KMS-11 (cell line): ENCODE measurements at regions not wholly inside any gene's neighbourhood (a gene's known extent, or its start where the extent isn't known, plus 50 kb on each side); places are given as distances from the start of the nearest gene placed in this dataset.

Experiments
- H2AFZ ChIP-seq: fragments of 200-600 bp; sonication (generic); 2 replicates; pipeline ENCODE4 v1.6.1; 2016; ENCODE audit warnings: antibody characterized with exemption, mixed run types, low read depth
- H3K27ac ChIP-seq: fragments of 200-600 bp; sonication (generic); 2 replicates; pipeline ENCODE4 v1.6.1; 2016; ENCODE audit warnings: mild to moderate bottlenecking, mixed run types
- H3K27me3 ChIP-seq: fragments of 200-600 bp; sonication (generic); 2 replicates; pipeline ENCODE4 v1.6.1; 2017; ENCODE audit warnings: mild to moderate bottlenecking, low read depth, mixed run types, moderate library complexity; ENCODE audit not compliant: insufficient read depth
- H3K36me3 ChIP-seq: fragments of 200-600 bp; sonication (generic); 2 replicates; pipeline ENCODE4 v1.6.1; 2017; ENCODE audit warnings: mild to moderate bottlenecking, mixed run types; ENCODE audit not compliant: insufficient read depth
- H3K4me1 ChIP-seq: fragments of 200-600 bp; sonication (generic); 2 replicates; pipeline ENCODE4 v1.6.1; 2016; ENCODE audit warnings: mild to moderate bottlenecking, low read depth, mixed run types; ENCODE audit not compliant: poor library complexity, severe bottlenecking
- H3K4me2 ChIP-seq: fragments of 200-600 bp; sonication (generic); 2 replicates; pipeline ENCODE4 v1.7.0; 2016; ENCODE audit warnings: mild to moderate bottlenecking, mixed run types
- H3K4me3 ChIP-seq: fragments of 200-600 bp; sonication (generic); IDR thresholded peaks from 2 replicates; pipeline ENCODE4 v1.6.1; 2017; ENCODE audit warnings: low read depth, low read length, mixed read lengths; ENCODE audit not compliant: insufficient read depth
- H3K79me2 ChIP-seq: fragments of 200-600 bp; sonication (generic); 2 replicates; pipeline ENCODE4 v1.6.1; 2016; ENCODE audit warnings: low read depth, mixed run types; ENCODE audit not compliant: insufficient read depth
- H3K9ac ChIP-seq: fragments of 200-600 bp; sonication (generic); 2 replicates; pipeline ENCODE4 v1.6.1; 2016; ENCODE audit warnings: mild to moderate bottlenecking, mixed run types
- H4K20me1 ChIP-seq: fragments of 200-600 bp; sonication (generic); 2 replicates; pipeline ENCODE4 v1.6.1; 2016; ENCODE audit warnings: mild to moderate bottlenecking, mixed run types; ENCODE audit not compliant: insufficient read depth
- TF ChIP-seq, protein P1 (sequence below): fragments of 200-600 bp; sonication (generic); conservative IDR thresholded peaks from 2 replicates; pipeline ENCODE4 v1.6.1; 2017; ENCODE audit warnings: low read depth, mild to moderate bottlenecking, antibody characterized with exemption, low read length, moderate library complexity, mixed read lengths

DNA sequence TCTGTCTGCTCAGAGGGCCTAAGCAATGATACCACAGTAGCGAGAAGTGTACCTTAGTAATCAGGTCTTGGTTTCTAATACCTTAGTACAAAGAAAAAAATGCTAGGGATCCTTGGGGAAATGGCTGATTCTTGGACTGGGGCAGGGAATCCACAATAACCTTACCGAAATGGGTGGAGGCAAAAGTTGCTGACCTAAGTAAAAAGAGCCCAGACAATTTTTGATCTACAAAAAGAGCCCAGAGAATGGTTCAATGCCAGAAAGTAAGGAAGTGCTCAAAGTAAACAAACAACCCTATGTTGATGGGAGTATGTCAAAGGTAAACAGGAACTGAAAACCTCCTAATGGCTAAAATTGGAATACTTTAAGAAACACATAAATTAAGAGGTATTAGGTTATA lies 130.1 kb upstream of the MAGEB18 start:
- Histone ChIP-seq H3K4me3 (no peak overlapping the region), H4K20me1 (no peaks in the 10 kb centered on the region), H3K27ac (no peak overlapping the region), H2AFZ (no peak overlapping the region), H3K36me3 (no peaks in the 10 kb centered on the region), H3K4me1 (no peaks in the 10 kb centered on the region), H3K9ac (no peak overlapping the region), H3K4me2 (no peak overlapping the region), H3K27me3 (no peaks in the 10 kb centered on the region), H3K79me2 (no peaks in the 10 kb centered on the region)
- TF ChIP-seq, protein P1, sequence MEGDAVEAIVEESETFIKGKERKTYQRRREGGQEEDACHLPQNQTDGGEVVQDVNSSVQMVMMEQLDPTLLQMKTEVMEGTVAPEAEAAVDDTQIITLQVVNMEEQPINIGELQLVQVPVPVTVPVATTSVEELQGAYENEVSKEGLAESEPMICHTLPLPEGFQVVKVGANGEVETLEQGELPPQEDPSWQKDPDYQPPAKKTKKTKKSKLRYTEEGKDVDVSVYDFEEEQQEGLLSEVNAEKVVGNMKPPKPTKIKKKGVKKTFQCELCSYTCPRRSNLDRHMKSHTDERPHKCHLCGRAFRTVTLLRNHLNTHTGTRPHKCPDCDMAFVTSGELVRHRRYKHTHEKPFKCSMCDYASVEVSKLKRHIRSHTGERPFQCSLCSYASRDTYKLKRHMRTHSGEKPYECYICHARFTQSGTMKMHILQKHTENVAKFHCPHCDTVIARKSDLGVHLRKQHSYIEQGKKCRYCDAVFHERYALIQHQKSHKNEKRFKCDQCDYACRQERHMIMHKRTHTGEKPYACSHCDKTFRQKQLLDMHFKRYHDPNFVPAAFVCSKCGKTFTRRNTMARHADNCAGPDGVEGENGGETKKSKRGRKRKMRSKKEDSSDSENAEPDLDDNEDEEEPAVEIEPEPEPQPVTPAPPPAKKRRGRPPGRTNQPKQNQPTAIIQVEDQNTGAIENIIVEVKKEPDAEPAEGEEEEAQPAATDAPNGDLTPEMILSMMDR, result no peak

DNA sequence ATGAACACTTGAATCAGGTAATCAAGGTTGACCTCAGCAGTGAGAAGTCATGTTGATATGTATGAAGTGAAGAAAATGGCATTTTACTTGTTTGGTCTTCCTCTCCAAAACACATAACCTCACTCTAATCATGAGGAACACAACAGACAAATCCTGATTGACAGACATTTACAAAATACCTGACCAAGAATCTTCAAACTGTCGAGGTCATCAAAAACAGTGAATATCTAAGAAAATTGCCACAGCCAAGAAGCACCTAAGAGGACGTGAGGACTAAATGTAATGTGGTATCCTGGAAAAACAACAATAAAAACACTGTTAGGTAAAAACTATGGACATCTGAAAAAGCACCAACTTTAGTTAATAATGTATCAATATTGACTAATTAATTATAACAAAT lies 129.5 kb upstream of the MAGEB18 start:
- Histone ChIP-seq H3K27ac (no peak overlapping the region), H3K4me3 (no peak overlapping the region), H3K4me1 (no peaks in the 10 kb centered on the region), H3K36me3 (no peaks in the 10 kb centered on the region), H2AFZ (no peak overlapping the region), H3K4me2 (no peak overlapping the region), H3K9ac (no peak overlapping the region), H3K79me2 (no peaks in the 10 kb centered on the region), H3K27me3 (no peaks in the 10 kb centered on the region), H4K20me1 (no peaks in the 10 kb centered on the region)
- TF ChIP-seq, protein P1, result no peak

DNA sequence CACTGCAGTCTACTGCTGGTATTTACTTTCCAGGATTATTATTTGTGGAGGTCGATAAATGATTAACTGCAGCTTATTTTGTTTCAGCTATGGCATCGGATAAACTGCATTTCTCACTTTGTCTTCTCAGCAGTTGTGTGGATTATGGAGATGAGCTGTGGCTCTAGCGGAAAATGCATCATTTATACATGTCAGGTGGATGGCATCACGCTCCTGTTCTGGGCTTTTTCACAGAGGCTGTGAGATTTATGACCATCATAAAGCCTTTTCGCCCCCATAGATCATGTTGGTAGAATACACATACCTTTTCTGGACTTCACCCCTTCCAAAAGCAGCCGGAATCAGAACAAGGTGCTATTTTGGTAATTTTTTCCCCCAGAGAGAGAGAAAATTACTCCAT lies 118.8 kb upstream of the MAGEB18 start:
- peaks cover 6% of the 10 kb centered on the region for H3K4me1 ChIP-seq
- no peak overlapping the region for H3K4me2 ChIP-seq
- H3K27ac ChIP-seq, result no peak overlapping the region
- no peaks in the 10 kb centered on the region for H3K27me3 ChIP-seq
- H3K79me2 ChIP-seq, result no peaks in the 10 kb centered on the region
- TF ChIP-seq, protein P1, result no peak
- H3K9ac ChIP-seq, result no peak overlapping the region
- H4K20me1 ChIP-seq, result no peaks in the 10 kb centered on the region
- H3K4me3 ChIP-seq, result no peak overlapping the region
- H3K36me3 ChIP-seq, result no peaks in the 10 kb centered on the region
- H2AFZ ChIP-seq, result no peak overlapping the region

DNA sequence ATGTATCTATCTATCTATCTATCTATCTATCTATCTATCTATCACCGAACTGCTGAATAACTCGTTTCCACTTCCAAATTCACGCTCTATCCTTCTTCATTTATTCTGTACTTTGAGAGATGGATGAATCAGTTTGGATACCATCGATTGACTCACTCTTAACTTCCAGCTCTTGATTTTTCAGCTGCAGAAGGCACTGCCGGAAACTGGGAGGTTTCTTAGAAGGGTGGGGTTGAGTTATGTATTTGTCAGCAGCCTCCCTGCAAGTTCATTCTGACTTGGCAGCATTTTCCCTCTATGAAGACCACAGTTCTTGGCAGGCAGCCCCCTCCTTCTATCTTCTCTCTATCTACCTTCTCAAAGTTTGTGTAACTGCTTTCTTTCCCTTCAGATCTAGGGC lies 112.0 kb upstream of the MAGEB18 start:
- no peak overlapping the region for H3K9ac ChIP-seq
- TF ChIP-seq, protein P1, result no peak

More for the DNA sequence above, 112.0 kb upstream of the MAGEB18 start:
- no peaks in the 10 kb centered on the region for H3K79me2 ChIP-seq
- no peak overlapping the region for H2AFZ ChIP-seq
- no peaks in the 10 kb centered on the region for H3K4me1 ChIP-seq
- H4K20me1 ChIP-seq, result no peaks in the 10 kb centered on the region
- no peak overlapping the region for H3K27ac ChIP-seq
- no peak overlapping the region for H3K4me2 ChIP-seq
- H3K4me3 ChIP-seq, result no peak overlapping the region
- H3K36me3 ChIP-seq, result no peaks in the 10 kb centered on the region
- no peaks in the 10 kb centered on the region for H3K27me3 ChIP-seq
